GM21367 (cell line): ENCODE measurements at regions not wholly inside any gene's neighbourhood (a gene's known extent, or its start where the extent isn't known, plus 50 kb on each side); places are given as distances from the start of the nearest gene placed in this dataset.
"Not testable (repeated sequence)": the region's sequence is repeated elsewhere in the genome, so short reads cannot be mapped to it uniquely, and the experiment has no call there.

Source experiments
- ATAC-seq: cut with Tn5 transposase; IDR thresholded peaks from one replicate; pipeline ENCODE4 v1.9.1; 2021; ENCODE audit not compliant: unreplicated experiment

DNA sequence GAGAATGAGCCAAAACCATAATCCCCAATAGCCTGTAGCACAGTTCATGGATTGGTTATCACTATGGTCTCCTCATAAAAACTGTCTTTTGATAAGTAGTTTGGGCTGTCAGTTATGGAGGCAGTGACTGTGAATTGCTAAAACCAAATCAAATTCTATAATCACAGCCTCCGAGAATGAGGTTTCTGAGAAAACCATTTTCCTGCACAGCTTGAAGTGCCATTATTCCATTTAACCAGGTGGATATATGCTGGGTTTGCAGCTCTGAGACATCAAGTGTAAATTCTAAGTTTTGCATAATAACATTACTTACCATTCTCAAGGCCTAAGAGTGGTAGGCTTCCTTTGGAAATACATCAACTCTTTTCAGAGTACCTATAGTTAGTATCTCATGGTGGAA lies 485.4 kb downstream of the FRK start:
- ATAC-seq: no peak

DNA sequence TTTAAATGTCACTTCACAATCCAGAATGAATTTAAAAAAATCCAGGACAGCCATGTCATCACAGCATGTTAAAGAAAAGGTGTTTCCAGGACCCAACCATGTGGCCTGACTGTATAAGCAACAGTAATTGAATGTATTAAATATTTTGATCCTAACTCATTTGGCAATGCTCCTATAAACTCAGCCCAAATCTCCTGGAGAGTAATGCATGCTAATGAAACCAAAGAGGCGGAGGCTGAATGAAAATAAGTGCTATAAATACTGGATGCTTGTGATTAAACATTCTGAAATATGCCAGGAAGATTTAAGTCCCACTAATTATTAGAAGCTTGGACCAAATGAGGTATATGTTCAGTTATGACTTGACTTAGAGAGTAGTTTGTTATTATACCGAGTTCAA lies 486.8 kb downstream of the FRK start:
- no peak for ATAC-seq

DNA sequence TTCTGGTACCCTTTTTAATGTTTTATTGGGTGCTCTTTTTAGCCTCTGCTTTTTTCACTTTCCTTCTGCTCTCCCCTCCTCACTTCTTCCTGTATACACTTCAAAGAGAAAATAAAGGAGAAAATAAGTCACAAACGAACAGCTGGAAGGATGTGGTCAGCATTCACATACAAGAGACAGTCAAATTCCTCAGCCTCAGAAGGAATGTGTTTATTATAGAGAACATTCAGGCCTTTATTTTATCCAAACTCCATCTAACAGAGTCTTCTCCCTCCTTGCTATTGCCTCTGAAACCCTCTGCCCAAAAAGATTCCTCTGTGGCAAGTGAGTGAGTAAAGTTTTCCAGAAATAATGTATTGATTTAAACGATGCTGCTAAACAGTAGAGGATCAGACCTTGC lies 490.4 kb downstream of the FRK start:
- ATAC-seq: no peak

DNA sequence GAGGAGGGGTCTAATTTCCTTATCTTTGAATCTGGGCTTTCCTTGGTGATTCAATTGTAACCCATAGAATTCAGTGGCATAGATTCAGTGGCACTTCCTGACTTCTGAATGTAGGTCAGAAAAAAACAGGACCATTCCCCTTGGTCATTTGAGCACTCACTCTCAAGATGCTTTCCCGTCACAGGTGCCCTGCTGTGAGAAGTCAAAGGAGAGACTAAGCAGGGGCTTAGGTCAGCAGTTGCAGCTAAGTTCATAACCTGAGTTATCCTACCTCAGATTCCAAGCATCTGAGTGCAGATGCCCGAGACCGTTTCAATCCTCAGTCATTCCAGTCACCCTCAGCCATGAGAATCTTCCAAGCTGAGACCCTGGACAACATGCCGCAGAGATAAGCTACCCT lies 506.6 kb downstream of the FRK start:
- ATAC-seq: no peak

DNA sequence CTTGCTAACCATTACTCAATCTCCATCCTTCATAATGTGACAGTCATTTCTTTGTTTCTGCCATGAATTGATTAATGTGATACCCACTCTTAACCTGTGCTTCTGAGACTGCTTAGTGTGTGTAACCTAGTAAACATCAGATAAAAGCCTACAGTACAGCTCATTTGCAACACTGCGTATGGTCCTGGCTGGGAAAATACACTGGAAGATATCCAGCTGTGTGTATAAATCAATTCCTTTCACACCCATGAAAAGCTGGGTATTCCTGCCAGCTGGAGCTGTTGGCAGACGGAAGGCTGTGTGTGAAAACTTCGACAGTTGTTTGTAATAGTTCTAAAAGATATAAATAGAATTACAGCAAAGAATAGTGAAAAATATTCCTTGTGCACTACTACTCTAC lies 509.2 kb downstream of the FRK start:
- ATAC-seq: no peak

DNA sequence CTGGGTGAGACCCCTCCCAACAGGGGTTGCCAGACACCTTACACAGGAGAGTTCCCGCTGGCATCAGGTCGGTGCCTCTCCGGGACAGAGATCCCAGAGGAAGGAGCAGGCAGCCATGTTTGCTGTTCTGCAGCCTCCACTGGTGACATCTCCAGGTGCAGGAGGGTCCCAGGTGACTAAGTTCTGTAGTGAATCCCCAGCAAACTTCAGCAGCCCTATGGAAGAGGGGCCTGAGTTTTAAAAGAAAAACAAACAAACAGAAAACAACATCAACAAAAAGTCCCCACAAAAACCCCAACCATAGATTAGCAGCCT lies 515.1 kb downstream of the FRK start:
- ATAC-seq: no peak

DNA sequence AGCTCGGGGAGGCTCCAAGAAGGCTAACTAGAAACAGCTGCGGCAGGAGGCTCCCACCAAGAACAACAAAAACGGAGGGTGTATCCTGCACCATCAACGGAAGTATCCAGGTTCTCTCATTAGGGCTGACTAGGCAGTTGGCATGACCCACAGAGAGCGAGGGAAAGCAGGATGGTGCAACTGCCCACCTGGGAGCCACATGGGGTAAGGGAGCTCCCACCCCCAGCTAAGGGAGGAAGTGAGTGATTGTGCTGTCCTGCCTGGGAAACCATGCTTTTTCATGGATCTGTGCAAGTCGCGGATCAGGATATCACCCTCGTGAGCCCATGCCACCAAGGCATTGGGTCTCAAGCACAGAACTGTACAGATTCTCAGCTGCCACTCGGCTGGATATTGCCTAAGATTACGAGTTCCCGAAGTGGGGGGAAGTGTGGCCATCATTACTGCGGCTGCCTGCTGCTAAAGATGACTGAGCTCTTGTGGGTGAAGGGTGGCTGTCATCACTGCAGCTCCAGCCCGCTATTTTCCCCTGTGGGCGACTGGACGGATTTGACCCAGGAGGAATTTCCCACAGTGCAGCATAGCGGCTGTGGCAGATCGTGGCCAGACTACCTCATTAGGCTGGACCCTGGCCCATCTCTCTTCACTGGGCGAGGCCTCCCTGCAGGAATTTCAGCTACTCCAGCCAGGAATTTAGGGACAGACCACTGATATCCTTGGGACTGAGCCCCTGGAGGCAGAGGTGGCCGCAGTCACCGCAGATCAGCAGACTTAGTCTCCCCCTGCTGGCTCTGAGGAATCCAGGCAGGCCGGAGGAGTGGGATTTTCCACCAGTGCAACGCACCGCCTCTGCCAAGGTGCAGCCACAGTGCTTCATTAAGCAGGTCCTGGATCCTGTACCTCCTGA lies 515.7 kb downstream of the FRK start:
- no peak for ATAC-seq

DNA sequence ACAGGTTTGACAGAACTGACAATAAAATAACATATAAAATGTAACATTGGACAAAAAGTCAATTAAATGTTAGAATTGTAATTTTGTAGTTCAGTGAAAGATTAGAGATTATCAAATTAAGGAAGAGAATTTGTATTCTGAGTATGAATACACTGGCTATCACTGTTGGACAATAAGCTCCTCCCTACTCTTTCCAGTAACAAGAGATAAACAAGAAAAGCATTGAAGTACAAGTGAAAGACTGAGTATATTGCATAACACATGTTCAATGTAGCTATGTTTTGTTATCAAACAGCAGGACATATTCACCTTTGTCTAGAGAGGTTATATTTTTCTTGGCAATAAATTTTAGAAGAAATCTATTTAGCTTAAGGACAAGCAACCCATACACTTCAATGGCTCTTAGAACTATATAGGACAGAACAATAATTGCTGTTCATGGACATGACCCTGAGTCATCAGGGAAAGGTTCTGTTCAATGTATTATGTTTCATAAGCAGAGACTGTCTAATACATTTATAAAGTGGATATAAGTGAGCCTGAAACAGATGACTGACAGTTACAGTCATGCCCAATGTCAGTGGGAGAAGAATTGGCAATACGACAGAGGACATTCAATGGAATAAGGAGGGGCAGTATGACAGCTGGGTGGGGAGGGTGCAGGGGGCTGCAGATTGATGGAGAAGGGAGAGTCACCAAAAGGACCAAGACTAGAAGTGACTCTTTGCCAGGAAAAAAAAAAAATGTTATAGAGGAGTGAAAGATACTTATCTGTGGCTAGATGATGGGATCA lies 520.4 kb downstream of the FRK start:
- no peak for ATAC-seq

DNA sequence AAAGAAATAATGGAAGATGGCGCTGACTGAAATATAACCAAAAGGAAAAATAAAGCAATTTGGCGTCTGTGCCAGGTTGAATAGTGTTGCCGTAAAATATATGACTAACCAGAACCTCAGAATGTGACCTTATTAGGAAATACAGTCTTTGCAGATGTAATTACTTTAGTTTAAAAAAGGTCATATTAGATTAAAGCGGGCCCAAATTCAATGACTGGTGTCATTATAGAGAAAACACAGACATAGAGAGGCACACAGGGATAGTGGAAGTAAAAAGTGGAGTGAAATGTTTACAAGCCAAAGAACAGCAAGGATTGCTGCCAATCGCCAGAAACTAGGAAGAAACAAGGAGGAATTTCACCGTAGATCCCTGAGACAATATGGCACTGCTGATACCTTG lies 521.2 kb downstream of the FRK start:
- no peak for ATAC-seq

DNA sequence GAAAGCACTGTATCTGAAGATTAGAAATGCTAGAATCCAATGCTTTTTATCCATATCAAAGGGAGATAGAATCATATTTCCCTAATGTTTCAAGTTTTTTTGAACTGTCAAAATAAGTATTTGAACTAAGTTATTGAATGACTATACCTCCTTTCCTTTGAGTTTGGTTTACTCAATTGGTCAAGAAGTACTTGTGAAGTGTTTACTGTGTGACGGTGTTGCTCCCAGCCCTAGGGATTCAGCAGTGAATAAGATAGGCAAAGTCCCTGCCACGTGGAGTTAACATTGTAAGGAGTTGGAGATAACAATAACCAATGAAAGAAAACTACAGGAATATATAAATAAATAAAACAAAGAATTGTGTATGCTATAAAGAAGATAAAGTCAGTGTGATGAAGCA lies 535.9 kb downstream of the FRK start:
- no peak for ATAC-seq

DNA sequence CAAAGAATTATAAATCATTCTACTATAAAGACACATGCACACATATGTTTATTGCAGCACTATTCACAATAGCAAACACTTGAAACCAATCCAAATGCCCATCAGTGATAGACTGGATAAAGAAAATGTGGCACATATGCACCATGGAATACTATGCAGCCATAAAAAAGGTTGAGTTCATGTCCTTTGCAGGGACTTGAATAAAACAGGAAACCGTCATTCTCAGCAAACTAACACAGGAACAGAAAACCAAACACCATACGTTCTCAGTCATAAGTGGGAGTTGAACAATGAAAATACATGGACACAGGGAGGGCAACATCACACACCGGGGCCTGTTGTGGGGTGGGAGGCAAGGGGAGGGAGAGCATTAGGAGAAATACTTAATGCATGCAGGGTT lies 538.9 kb downstream of the FRK start:
- ATAC-seq: not testable (repeated sequence)

DNA sequence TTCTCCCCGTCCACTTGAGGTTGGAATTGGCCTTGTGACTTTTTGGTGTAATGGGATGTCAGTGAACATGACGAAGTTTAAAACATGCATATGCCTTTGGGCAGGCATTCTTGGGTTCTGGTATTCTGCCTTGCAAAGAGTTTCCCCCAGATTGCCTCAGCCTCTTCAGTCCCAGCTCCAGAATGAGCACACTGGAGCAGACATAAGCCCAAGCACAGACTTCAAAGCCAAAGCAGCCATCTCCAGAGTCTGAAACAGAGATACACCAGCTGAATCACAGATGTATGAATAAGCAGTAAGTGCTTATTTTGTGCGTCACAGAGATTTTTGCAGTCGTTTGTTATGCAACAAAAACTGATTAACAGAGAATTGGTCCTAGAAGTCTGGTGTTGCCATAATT lies 546.0 kb downstream of the FRK start:
- ATAC-seq: no peak

DNA sequence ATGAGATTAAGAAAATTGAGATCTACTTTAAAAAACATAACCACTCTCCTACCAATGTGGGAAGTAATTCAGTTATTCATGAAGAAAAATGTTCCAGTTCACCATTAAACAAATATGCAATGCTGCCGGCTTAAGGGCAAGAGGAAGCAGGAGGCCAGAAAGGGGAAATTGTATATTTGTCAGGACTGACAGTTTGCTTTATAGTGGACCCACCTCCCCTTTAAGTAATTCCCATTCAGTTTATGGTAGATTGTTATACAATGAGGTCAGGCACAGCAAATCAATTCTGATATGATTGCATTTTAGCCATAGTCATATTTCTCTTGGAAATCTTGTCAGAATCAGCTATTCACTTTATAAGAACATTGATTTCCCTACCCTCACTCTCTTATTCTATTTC lies 547.8 kb downstream of the FRK start:
- no peak for ATAC-seq

DNA sequence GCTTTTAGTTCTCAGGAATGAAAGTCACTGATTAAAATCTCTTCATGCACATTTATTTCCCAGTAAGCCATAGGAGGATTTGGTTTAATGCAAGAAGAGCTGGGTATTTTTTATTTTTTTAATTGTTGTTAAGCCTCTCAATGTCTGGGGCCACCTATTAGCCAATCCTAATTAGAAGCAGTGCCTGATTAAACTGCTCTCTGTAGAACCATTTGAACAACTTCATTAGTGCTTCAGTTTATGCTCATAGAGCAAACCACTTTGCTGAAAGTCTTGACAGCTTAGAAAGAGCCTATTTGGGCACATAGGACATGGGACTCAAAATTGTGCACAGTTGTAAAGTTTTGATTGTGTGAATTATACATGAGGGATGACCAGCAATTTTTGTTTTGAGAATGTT lies 548.9 kb downstream of the FRK start:
- ATAC-seq: no peak

DNA sequence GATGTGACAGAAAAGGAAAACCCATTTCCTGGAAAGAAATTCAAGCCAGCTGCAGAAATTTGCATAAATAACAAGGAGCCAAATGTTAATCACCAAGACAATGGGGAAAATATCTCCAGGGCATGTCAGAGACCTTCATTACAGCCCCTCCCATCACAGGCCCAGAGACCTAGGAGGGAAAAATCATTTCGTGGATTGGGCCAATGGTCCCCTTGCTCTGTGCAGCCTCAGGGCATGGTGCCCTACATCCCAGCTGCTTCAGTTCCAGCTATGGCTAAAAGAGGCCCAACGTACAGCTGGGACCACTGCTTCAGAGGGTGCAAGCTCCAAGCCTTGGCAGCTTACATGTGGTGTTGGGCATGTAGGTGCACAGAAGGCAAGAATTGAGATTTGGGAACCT lies 558.3 kb downstream of the FRK start:
- ATAC-seq: not testable (repeated sequence)

DNA sequence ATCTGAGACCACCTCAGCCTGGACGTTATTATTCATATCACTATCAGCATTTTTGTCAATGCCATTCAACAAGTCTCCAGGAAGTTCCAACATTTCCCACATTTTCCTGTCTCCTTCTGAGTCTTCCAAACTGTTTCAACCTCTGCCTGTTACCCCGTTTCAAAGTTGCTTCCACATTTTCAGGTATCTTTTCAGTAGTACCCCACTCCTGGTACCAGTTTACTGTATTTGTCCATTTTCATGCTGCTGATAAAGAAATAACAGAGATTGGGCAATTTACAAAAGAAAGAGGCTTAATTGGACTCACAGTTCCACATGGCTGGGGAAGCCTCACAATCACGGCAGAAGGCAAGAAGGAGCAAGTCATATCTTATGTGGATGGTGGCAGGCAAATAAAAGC lies 565.5 kb downstream of the FRK start:
- no peak for ATAC-seq

DNA sequence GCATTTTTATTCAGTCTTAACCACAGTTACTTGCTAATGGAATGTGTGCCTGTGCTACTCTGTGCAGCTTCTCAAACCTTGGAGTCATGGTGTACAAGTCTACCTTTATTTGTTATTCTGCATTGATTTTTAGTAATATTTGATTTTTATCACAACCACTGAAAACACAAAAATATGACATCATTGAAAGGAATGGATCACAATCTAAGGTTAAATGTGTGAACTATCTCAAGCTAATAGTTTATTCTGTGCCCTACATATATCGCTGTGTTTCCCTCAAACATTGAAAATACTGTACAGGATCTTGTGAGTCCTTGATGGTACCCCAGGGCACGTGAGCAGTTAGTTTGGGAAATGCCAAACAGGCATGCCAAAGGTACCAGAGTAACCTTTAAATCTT lies 573.4 kb downstream of the FRK start:
- ATAC-seq: no peak

DNA sequence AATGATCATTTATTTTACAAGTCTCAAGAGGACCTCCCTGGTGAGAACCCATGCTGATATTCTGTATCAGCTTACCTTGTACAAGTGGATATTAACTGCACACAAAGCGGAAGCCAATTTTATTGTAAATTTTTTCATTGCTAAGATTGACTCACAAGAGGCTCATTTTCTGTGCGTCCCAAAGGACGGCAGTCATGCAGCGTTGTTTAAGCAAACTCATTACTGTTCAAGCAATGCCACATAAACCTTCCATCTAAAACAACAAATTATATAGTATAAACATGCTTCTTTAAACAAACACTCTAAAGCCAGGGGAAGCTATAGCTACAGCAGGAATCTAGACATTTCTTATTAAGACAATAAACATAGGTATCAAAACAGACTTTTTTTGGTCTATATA lies 575.3 kb downstream of the FRK start:
- ATAC-seq: no peak

DNA sequence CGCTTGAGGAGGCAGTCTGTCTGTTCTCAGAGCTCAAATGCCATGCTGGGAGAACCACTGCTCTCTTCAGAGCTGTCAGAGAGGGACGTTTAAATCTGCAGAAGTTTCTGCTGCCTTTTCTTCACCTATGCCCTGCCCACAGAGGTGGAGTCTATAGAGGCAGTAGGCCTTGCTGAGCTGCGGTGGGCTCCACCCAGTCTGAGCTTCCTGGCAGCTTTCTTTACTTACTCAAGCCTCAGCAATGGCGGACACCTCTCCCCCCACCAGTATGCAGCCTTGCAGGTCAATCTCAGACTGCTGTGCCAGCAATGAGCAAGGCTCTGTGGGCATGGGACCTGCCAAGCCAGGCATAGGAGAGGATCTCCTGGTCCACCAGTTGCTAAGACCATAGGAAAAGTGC lies 580.1 kb downstream of the FRK start:
- ATAC-seq: not testable (repeated sequence)

DNA sequence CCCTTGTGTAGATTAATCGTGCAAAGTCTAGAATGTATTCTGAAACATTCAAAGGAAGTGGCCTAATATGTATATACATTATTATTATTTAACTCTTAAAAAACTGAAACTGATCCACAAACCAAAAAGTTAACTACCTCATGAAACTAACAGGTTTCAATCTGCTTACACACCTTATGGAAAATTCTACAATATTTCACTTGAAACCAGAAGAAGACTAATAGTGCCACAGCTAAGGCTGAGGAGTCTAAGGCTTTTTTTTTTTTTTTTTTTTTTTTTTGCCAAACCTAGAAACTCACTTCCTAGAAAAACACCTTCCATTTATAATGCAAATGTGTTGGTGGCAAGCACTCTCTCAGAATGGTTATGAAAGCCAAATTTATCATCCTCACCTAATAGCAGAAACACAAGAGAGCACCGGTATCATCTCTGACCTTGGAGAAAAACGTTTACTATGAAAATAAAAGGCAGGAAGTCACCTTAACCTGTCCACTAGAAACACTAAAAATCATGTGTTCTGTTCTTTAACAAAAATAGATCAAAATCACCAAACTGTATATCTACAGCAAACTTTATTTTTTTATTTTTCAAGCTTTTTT lies 586.1 kb downstream of the FRK start:
- ATAC-seq: no peak

DNA sequence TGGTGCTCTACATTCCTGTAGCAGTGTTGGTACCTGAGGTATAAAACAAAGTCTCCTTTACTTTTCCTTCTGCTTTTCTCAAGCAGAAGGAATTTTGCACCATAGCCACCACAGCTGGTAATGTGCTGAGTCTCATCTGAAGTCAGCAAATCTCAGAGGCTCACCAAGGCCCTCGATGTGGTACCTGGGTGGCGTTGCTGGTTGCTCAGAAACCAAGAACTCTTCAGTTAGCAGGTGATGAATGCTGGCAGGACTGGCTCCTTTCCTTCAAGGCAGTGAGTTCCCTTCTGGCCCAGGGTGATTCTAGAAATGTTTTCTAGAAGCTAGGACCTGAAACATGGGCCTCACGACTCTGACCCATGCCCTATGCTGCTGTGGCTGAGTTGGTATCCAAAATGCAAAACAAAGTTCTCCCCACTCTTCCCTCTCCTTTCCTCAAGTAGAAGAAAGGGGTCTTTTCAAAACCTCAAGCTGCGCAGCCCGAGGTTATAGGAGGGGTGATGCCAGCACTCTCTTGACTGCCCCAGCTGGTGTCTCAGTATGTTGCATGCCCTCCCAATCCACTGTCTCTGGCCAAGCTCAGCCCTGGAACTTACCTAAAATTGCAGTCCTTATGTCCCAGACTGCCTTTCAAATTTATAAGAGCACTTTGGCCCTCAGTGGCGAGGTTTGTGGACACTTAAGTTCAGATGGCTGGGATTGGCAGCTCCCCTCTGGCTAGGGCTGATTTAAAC lies 592.3 kb downstream of the FRK start:
- ATAC-seq: no peak
